CD4-positive, alpha-beta T cell treated with Interleukin-17A for 4 hours (primary cell): ENCODE measurements at regions not wholly inside any gene's neighbourhood (a gene's known extent, or its start where the extent isn't known, plus 50 kb on each side); places are given as distances from the start of the nearest gene placed in this dataset.

Experiments used
- DNase-seq: peaks from one replicate; pipeline ENCODE4 v3.0.0-alpha.2; 2020; ENCODE audit warnings: mixed read lengths

GRCh38 chr16:89027281-89027680, 50.3 kb upstream of the CBFA2T3 start:
- no peak for DNase-seq

DNA sequence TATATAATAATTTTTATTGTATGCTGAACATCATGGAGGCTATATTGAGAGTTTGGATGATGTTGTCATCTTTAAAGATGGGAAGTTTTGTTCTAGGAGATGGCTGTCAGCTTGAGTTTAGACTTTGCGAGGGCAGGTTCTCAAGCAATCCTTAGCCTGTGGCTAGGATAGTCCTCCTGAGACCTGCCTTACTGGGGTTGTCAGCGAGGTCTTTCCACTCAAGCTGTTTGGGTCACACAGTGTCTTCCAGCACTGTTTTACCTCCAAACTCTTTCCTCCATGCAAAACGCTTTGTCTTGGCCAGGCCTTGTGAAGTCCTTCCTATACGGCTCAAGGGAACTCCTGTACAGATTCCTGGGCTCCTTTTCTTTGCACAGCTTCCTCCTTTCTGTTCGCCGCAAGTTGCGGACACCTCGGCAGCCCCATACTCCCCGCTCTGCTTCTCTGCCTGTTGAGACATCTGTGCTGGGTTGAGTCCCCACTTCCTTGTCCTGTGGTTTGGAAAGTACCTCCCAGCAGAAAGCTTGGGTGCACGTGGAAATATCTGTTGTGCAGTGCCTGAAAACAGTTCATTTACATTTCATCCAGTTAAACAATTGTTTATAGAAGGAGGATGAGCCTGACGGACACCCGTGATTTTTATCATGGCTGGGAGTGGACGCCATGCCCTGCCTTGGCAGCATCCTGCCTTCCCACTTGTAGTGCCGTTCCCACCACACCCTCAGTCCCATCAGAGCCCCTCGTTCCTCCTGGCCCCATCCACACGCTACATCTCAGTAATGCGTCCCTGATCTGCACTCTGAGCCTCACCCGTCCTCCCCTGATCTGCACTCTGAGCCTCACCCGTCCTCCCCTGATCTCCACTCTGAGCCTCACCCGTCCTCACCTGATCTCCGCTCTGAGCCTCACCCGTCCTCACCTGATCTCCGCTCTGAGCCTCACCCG, 55.0 kb upstream of the CBFA2T3 start:
- peak; percentile 68 for DNase-seq

DNA sequence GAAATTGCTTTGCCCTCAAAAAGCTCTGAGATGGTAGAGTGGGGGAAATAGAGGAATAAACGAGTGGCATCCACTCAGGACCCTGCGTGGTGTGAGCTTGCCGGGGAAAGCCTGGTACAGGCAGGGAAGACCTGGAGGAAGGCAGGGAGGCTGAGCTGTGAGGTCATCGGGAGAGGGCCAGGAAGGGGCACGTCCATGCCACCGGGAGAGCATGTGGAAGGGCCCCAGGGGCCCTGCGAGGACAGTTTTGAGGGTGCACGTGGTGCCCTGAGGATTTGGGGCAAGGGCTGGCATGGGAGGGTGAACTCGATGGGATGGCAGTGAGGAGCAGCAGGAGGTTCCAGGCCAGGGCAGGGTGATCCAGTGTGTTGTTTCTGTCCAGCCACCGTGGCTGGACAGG, 56.3 kb upstream of the CBFA2T3 start:
- DNase-seq, result no peak

- no peak for DNase-seq
Observed at GRCh38 chr16:89033796-89034572, 57.0 kb upstream of the CBFA2T3 start.

DNA sequence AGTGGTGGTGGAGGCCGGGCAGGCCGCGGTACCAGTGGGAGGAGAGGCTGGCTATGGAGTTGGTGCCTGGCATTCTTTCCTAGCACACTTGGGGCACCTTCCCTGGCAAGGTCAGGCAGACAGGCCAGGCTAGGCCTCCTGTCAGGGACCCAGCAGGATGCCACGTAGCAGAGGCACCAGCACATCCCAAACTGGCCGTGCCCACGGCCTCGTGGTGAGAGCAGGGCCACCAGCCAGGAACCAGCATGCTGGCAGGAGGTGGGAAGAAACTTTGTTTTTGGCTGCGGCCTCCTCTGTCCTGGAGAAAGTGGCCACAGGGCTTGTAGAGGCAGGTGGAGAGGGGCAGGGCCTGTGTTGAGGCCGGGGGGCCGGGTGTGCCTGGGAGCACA, 57.6 kb upstream of the CBFA2T3 start:
- DNase-seq, result no peak

DNA sequence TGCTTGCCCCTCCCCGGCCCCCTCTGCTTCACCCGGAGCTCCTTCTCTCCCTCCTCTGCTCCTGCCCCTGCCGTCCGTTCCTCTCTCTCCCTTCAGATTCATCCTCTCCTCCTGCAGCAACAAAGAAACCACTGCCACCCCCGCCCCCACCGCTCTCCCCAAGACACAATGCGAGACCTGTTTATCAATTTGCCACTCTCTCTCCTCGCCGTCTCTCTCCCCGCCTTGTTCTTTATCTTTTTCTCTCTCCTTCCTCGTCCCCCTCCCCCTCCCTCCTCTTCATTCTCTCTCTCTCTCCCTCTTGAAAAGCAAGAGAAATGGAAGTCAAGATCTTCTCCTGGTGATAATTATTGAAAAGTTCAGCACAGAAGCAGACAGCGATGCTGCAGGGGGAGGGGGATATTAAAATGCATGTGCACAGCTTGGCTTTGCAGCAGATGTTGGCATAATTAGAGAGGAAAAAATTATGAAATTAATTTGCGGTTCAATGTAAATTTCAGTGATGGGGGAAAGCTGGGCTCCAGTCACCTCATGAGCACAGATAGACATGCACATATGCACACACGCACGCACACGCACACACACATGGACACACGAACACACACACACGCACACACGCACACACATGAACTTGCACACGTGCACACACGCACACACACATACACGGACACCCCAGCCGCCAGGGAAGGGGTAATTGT, 58.1 kb upstream of the CBFA2T3 start:
- DNase-seq, result peak; percentile 47

DNA sequence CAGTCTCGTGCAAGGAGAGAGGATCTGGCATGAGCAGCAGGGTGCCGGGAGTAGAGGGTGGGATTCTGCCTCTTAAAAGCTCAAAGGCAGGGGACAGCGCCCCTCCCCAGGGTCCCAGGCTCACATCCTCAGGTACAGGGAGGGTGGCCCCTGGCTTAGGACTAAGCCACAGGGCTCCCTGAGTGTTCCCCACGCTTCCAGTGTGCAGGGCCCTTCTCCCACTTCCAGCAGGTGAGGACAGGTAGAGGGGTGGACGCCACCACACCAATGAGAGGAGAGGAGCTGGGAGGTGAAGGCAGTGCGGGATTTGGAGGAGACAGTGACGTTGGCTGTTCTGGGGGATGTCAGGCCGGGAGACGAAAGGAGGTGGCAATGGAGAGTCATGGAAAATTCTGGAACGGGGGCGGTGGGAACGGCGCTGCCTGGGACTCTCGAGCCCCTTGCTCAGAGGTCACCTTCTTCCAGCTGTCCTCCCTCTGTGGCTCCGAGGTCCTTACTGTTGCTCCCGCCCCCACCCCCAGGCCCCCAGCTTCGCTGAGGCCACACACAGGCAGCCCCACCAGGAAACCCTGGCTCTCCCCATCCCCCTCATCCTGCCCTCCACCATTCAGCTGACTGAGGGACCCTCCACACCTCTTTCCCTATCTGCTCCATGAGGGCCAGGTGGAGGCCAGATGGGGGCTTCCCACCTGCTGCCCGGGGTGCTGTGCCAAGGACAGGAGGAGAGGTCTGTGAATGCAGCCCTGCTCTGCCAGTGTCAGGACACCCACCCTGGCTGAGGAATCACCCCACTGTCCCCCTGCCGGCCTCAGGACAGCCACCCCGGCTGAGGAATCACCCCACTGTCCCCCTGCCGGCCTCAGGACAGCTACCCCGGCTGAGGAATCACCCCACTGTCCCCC, 57.7 kb upstream of the ACSF3 start:
- DNase-seq, result no peak

DNA sequence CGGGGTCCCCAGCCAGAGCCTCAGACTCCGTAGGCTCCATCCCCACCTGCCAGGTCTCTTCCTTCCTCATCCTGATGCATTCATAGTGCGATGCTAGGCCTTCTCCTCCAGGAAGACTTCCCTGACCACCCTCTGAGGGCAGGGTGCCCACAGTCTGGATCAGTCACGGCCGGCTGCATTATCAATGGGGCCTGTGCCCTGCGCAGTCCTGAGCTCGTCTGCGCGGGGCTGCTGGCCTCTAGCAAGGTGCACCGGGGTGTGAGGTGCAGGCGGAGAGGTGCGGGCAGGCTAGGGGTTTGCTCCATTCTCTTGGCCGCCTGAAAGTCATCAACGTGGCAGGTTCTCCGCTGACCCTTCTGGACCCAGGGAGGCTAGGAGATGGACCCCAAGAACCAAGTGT, 56.9 kb upstream of the ACSF3 start:
- DNase-seq, result no peak

- peak; percentile 34 for DNase-seq
Observed at GRCh38 chr16:89037261-89038152, 56.1 kb upstream of the ACSF3 start.

GRCh38 chr16:89038221-89038721, 55.4 kb upstream of the ACSF3 start:
- no peak for DNase-seq

DNA sequence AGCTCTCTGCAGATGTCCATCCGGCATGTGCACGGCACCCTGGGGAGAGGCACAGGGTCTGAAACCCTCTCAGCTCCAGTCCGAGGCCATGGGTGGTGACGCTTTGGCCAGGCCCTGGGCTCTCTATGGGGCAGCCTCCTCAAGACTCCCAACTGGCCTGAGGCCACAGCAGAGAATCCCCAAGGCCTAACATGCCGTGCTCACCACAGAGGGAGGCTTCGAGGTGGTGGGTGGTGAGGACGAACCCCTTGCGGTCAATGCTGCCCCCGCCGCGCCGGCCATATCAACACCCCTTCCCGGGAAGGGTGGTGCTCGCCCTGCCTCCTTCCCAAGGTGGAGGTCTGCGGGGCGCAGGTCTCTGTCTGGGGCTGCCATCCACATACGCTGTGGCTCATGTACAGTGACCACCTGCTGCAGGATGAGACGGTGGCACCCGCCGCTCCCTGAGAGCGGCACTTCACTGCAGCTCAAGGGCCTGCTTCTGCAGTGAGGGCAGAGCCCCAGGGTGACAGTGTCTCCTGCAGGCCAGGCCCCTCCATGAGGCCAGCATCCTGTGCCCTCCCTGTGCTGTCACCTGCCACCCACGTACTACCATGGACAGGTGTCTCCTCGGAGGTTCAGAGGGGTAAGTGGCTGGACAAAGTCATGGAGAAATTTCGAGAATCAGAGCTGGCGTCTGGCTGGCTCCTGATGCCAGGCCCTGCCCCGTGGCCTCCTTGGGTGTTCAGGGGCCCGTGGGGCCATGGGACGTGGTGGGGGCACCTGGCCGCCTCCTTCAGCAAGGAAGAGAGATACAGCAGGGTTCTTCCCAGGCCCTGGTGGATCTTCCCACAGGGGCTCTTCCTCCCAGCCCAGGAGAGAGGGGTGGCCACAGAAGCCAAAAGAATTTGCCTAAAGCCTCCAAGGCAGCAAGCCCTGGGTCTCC, 54.6 kb upstream of the ACSF3 start:
- no peak for DNase-seq

GRCh38 chr16:89039756-89040155, 53.9 kb upstream of the ACSF3 start:
- DNase-seq, result no peak

DNA sequence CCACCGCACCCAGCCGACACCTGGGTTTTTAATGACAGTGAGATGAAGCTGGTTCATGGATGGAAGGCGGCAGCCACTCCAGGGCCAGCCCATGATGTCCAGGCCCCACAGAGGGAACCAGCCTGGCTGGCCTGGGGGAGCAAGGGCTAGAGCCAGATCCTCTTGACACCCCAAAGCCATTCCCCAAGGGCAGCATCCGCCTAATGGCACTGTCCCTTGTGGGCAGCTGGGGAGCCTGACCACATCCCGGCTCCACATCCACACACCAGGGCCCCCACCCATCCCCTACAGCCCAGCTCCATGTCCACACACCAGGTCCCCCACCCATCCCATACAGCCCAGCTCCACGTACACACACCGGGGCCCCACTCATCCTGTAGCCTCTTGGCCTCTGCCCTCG, 53.3 kb upstream of the ACSF3 start:
- no peak for DNase-seq

GRCh38 chr16:89040861-89041570, 52.6 kb upstream of the ACSF3 start:
- DNase-seq, result no peak

GRCh38 chr16:89041571-89042481, 51.8 kb upstream of the ACSF3 start:
- no peak for DNase-seq

DNA sequence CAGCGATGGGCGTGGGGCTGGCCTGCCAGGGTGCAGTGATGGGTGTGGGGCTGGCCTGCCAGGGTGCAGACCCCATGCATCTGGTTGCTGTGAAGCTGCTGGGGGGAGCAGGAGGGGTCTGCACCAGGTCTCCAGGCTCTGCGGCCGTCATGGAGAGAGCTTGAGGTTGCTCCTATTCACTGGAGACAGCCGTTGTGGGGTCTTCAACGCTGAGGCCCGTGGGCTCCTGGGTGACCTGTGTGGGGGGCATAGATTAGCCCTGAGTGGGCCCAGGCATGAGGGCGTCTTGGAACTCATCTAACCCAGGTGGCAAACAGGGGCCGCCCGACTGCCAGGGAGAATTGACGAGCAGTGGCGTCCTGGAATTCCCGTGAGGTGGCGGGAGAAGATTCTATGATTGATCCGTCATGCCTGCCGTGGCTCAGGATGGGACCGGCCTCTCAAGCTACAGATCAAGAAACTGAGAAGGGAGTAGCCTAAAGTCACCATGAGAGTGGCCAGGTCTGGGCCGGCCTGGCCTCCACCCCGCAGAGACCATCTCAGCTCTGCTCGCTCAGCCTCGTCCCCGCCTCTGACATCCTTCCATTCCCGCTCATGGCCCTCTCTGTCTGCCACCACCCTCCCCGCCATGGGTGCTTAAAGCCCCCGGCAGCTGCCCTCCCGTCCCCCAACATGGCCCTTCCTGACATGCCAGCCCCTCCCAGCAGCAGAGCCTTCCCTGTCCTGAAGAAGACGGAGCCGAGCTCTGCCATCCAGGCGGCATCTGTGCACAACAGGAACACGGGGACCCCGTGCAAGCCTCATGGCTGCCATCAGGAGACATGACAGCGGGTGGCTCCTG, 50.7 kb upstream of the ACSF3 start:
- no peak for DNase-seq
